Fibroblast of skin of right biceps (primary cell): ENCODE measurements at regions not wholly inside any gene's neighbourhood (a gene's known extent, or its start where the extent isn't known, plus 50 kb on each side); places are given as distances from the start of the nearest gene placed in this dataset.
A peak's percentile ranks its signal among the peaks of the same experiment; 100 is the strongest.

ENCODE experiments used
- DNase-seq: peaks from one replicate; pipeline ENCODE4 v3.0.0-alpha.2; 2013

- DNase-seq: no peak
Observed at GRCh38 chr7:84533182-84533581, 338.6 kb upstream of the SEMA3A start.

GRCh38 chr7:84532196-84532595, 337.6 kb upstream of the SEMA3A start:
- no peak for DNase-seq

- peak; percentile 78 for DNase-seq
Observed at GRCh38 chr7:84529480-84530205, 335.1 kb upstream of the SEMA3A start.

- DNase-seq: no peak
Observed at GRCh38 chr7:84528756-84529479, 334.3 kb upstream of the SEMA3A start.

- peak; percentile 75 for DNase-seq
Observed at GRCh38 chr7:84524714-84525694, 330.4 kb upstream of the SEMA3A start.

GRCh38 chr7:84513061-84513460, 318.5 kb upstream of the SEMA3A start:
- no peak for DNase-seq

GRCh38 chr7:84512055-84512454, 317.5 kb upstream of the SEMA3A start:
- DNase-seq: no peak

- DNase-seq: peak; percentile 86
Observed at GRCh38 chr7:84510505-84510904, 315.9 kb upstream of the SEMA3A start.

- no peak for DNase-seq
Observed at GRCh38 chr7:84509522-84509921, 314.9 kb upstream of the SEMA3A start.

GRCh38 chr7:84508606-84509005, 314.0 kb upstream of the SEMA3A start:
- DNase-seq: no peak

- DNase-seq: no peak
Observed at GRCh38 chr7:84507529-84507928, 312.9 kb upstream of the SEMA3A start.

- peak; percentile 47 for DNase-seq
Observed at GRCh38 chr7:84506151-84506550, 311.6 kb upstream of the SEMA3A start.

GRCh38 chr7:84502239-84502638, 307.6 kb upstream of the SEMA3A start:
- no peak for DNase-seq

GRCh38 chr7:84497873-84498272, 303.3 kb upstream of the SEMA3A start:
- no peak for DNase-seq

GRCh38 chr7:84495128-84495527, 300.5 kb upstream of the SEMA3A start:
- DNase-seq: no peak

GRCh38 chr7:84492098-84493034, 297.8 kb upstream of the SEMA3A start:
- DNase-seq: peak; percentile 60

- peak; percentile 35 for DNase-seq
Observed at GRCh38 chr7:84490661-84491060, 296.1 kb upstream of the SEMA3A start.

GRCh38 chr7:84484502-84485079, 290.0 kb upstream of the SEMA3A start:
- peak; percentile 16 for DNase-seq

GRCh38 chr7:84482476-84482875, 287.9 kb upstream of the SEMA3A start:
- DNase-seq: no peak

- no peak for DNase-seq
Observed at GRCh38 chr7:84479059-84479458, 284.5 kb upstream of the SEMA3A start.

- DNase-seq: no peak
Observed at GRCh38 chr7:84477786-84478478, 283.3 kb upstream of the SEMA3A start.
